MM.1S (cell line): ENCODE measurements at regions not wholly inside any gene's neighbourhood (a gene's known extent, or its start where the extent isn't known, plus 50 kb on each side); places are given as distances from the start of the nearest gene placed in this dataset.

ENCODE experiments used
- EZH2 ChIP-seq: fragments of 300-600 bp; sonication (generic); optimal IDR thresholded peaks from 2 replicates; pipeline ENCODE3; 2017; ENCODE audit warnings: low read depth, mild to moderate bottlenecking, antibody characterized with exemption, low read length, mixed read lengths
- EZH2phosphoT487 ChIP-seq: fragments of 300-600 bp; sonication (generic); IDR thresholded peaks from 2 replicates; pipeline ENCODE4 v1.6.1; 2018; ENCODE audit warnings: antibody characterized with exemption, low read length
- TF ChIP-seq, protein P1 (sequence below): fragments of 300-600 bp; sonication (generic); IDR thresholded peaks from 2 replicates; pipeline ENCODE4 v1.5.1; 2016; ENCODE audit warnings: antibody characterized with exemption, low read length, mixed read lengths

DNA sequence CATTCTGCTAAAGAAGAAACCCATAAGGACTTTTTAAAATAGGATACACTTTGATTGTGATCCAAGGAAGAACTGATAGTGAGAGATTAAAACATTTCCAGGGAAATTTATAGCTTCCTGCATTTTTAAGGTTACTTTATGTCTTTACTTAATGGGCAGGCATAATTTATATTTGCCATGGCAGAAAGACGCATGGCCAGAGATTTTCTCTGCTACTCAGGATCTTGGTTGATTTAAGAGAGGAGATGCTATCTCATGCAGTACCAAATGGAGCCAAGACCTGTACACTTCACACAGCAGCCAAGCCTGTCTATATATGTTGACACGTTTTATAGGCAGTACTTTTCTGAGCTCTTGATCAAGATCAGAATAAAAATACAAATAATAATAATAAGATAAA is 60.9 kb upstream of the NT5C1B start:
- TF ChIP-seq, protein P1, sequence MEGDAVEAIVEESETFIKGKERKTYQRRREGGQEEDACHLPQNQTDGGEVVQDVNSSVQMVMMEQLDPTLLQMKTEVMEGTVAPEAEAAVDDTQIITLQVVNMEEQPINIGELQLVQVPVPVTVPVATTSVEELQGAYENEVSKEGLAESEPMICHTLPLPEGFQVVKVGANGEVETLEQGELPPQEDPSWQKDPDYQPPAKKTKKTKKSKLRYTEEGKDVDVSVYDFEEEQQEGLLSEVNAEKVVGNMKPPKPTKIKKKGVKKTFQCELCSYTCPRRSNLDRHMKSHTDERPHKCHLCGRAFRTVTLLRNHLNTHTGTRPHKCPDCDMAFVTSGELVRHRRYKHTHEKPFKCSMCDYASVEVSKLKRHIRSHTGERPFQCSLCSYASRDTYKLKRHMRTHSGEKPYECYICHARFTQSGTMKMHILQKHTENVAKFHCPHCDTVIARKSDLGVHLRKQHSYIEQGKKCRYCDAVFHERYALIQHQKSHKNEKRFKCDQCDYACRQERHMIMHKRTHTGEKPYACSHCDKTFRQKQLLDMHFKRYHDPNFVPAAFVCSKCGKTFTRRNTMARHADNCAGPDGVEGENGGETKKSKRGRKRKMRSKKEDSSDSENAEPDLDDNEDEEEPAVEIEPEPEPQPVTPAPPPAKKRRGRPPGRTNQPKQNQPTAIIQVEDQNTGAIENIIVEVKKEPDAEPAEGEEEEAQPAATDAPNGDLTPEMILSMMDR: no peak
- no peak for TF ChIP-seq EZH2
- TF ChIP-seq EZH2phosphoT487: no peak
